GM18507 (cell line): ENCODE measurements at regions not wholly inside any gene's neighbourhood (a gene's known extent, or its start where the extent isn't known, plus 50 kb on each side); places are given as distances from the start of the nearest gene placed in this dataset.
"Not testable (repeated sequence)": the region's sequence is repeated elsewhere in the genome, so short reads cannot be mapped to it uniquely, and the experiment has no call there.

Experiments
- DNase-seq: peaks from one replicate; pipeline ENCODE4 v3.0.0; 2011; ENCODE audit warnings: low read depth; ENCODE audit not compliant: insufficient read length; ENCODE audit errors: extremely low spot score
- FAIRE-seq: peaks from 2 replicates; lab custom pipeline; 2011; peaks lifted over from hg19 to GRCh38; lab: Jason Lieb, UNC

- FAIRE-seq (no peak), DNase-seq (no peak)
These were observed 55.0 kb downstream of the OXSM start for GRCh38 chr3:25844891-25845290.

GRCh38 chr3:25846282-25846681 lies 56.4 kb downstream of the OXSM start:
- no peak for DNase-seq
- FAIRE-seq = no peak

GRCh38 chr3:25849091-25849490 lies 59.2 kb downstream of the OXSM start:
- no peak for FAIRE-seq
- DNase-seq = no peak

DNA sequence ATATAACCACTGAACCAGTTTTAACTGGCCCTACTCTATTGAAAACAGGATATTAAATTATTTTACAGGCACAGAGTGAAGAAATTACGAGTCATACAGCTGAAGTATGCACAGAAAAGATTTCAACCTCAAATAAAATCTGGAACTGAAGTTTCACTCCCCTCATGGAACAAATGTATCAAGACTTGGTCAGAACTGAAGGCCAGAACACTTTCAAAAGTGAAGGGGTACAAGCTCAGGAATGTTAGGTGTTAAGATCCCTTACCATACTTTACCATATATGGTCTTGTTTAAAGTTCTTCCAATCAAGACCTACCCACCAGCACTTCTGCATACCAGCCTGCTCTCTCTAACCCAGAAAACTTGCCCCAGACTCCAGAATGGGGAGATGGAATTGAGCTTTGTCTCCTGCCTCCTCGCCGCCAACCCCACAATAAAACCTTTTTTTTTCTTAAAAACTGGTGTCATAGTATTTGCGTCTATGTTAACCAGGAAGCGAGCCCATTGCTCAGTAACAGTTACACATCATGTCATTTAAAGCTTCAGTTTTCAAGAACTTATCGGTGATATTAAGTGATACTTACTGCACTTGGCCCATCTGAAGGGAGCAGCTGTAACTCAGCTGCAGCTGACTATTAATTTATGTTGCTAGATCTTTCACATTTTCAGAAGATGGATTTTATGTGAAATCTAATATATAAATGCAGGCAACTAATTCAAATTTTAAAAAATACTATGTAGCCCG lies 59.9 kb downstream of the OXSM start:
- FAIRE-seq (no peak), DNase-seq (no peak)

DNA sequence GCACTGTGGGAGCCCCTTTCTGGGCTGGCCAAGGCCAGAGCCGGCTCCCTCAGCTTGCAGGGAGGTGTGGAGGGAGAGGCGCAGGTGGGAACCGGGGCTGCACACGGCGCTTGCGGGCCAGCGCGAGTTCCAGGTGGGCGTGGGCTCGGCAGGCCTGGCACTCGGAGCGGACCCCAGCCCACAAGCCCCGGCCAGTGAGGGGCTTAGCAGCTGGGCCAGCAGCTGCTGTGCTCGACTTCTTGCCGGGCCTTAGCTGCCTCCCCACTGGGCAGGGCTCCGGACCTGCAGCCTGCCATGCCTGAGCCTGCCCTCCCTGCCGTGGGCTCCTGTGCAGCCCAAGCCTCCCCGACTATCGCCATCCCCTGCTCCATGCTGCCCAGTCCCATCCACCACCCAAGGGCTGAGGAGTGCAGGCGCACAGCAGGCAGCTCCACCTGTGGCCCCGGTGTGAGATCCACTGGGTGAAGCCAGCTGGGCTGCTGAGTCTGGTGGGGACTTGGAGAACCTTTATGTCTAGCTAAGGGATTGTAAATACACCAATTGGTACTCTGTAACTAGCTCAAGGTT lies 61.9 kb downstream of the OXSM start:
- not testable (repeated sequence) for FAIRE-seq, DNase-seq

DNA sequence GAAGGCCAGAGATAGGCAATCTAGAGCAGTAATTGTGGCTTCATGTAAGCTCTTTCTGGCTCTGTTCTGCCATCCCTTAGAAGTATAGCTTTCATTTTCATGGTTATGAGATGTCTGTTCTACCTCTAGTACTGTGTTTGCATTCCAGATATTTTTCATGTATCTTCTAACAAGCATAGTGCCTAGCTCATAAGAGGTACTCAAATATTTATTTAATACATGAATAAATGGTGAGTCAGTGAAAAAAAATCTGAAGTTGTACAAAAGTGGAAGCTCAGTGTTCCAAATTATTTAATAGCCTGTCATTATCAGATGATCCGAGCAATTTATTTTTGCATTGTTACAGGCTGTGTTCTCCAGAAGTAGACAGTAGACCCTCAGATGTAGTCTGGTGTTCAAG lies 64.3 kb downstream of the OXSM start:
- FAIRE-seq = no peak

GRCh38 chr3:25854635-25855034 lies 64.7 kb downstream of the OXSM start:
- DNase-seq (no peak), FAIRE-seq (no peak)

More for the DNA sequence above, 64.3 kb downstream of the OXSM start:
- DNase-seq = no peak

DNA sequence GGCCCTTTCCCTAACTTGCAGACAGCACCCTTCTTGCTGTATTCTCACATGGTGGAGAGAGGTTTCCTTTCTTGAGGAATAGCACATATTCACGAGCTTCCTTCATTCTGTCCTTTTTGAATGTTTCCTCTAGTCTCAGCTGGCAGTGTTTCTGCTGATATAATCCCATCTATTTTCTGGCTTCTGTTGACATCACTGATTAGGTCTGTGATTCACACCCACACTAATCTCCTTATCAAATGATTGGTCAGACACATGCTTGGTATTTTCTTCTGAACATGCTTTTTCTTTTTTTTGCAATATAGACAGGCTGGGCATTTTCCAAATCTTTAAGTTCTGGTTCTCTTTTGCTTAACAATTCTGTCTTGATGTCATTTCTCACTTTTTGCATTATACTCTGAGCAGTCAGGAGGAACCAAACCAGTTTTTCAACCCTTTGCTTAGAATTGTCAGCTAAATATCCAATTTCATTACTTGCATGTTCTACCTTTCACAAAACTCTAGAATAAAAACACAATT lies 65.4 kb downstream of the OXSM start:
- DNase-seq = no peak
- no peak for FAIRE-seq

- DNase-seq (peak; percentile 25), FAIRE-seq (peak; percentile 78)
These were observed 67.1 kb downstream of the OXSM start for GRCh38 chr3:25856902-25857518.

DNA sequence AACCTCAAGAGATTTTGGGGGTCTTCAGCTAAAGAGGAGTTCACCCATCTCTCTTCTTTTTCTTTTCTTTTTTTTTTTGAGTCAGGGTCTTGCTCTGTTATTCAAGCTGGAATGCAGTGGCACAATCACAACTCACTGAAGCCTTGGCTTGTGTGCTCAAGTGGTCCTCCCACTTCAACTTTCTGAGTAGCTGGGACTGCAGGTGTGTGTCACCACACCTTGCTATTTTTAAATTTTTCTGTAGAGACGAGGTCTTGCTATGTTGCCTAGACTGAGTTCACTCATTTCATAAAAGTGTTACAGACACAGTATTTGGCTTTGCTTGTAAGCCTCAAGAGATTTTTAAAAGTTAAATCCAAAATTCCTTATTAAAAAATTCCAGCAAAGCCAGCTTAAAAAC lies 71.7 kb downstream of the OXSM start:
- no peak for DNase-seq
- no peak for FAIRE-seq

GRCh38 chr3:25863011-25863415 lies 73.1 kb downstream of the OXSM start:
- FAIRE-seq (no peak), DNase-seq (no peak)

DNA sequence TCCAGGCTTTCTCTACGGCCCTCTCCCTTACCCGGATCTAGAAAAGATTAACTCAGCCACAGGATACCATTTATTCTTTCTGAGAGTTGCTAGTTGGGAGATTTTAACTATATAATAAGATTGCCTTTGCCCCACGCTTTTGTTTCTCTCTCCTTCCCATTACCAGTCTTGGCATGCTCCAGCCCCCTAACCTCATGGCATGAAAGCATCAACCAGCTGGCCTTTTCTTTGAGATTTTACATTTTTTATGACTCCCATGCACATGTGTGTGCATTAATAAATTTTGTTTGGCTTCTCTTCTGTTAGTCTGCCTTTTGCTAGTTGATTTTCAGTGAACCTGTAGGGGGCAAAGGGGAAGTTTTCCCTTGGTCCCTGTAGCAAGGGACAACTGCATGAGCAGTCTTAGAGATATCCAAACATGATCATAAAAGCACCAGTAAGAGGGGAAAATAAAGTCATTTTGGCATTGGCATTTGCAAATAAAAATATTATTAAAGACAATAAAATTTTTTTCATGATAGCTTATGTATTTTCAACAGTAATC lies 73.6 kb downstream of the OXSM start:
- no peak for FAIRE-seq
- no peak for DNase-seq

DNA sequence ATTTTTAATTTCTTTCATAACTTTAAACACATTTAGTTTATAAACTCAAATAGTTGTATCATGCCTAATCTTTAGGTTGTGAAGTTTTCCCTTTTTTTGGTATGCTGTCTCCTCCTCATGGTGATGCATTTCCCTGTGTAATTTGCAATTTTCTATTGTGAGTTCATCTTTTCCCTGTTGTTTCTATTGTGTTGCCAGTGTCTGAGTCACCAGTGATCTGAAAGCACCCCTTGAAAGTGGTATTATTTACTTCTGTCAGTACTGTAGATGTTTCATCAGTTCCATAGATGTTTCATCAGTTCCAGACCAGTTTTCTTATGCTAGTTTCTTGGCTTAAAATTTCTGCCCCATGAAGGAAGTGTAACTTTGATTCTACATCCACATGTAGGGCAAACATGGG lies 80.6 kb downstream of the OXSM start:
- DNase-seq (no peak), FAIRE-seq (no peak)

GRCh38 chr3:25872200-25872877 lies 82.4 kb downstream of the OXSM start:
- DNase-seq (peak; percentile 7), FAIRE-seq (peak; percentile 63)

- FAIRE-seq (no peak), DNase-seq (no peak)
These were observed 93.6 kb downstream of the OXSM start for GRCh38 chr3:25883492-25883891.

GRCh38 chr3:25884981-25885380 lies 95.1 kb downstream of the OXSM start:
- DNase-seq = no peak
- FAIRE-seq = no peak

DNA sequence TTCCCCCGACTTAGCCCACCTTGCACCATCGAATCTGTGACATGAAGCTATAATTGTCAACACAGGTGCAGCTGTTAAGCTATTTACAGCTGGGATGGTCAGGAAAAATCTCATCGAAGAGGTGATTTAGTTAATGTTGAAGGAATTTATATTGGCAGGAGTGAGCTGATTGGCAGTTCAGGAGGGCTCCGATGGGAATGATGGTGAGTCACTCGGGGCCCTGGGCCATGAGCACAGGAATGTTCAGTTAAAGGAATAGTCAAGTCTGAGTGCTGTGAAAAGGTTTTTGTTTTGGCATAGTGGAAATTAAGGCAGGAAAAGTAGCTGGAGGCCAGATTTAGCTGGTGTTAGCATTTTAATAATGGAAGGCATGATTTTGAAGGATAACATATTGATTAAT lies 95.7 kb downstream of the OXSM start:
- FAIRE-seq (no peak), DNase-seq (no peak)

- FAIRE-seq = no peak
- DNase-seq = no peak
These were observed 98.0 kb downstream of the OXSM start for GRCh38 chr3:25887907-25888306.

GRCh38 chr3:25888892-25889524 lies 99.1 kb downstream of the OXSM start:
- no peak for FAIRE-seq
- no peak for DNase-seq

DNA sequence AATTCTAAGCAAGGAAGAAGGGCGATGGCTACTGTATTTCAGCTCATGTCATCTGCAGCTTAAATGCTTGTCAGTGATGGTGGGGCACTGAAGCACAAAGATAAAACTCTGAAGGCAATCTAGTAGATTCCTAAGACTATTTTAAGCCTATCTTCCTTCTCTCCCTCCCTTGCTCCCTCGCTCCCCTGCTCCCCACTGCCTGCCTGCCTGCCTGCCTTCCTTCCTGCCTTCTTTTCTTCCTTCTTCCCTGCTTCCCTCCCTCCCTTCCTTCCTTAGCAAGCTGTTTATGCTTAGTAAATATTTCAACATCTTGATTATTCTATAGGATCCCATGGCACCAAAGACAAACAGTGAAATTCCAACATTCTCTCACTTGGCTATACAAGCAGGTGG lies 99.6 kb downstream of the OXSM start:
- FAIRE-seq (no peak), DNase-seq (no peak)
